HG02610 (cell line): ENCODE measurements at regions not wholly inside any gene's neighbourhood (a gene's known extent, or its start where the extent isn't known, plus 50 kb on each side); places are given as distances from the start of the nearest gene placed in this dataset.

ENCODE experiments used
- ATAC-seq: cut with Tn5 transposase; IDR thresholded peaks from one replicate; pipeline ENCODE4 v1.9.1; 2021; ENCODE audit warnings: mild to moderate bottlenecking, moderate library complexity; ENCODE audit not compliant: unreplicated experiment

DNA sequence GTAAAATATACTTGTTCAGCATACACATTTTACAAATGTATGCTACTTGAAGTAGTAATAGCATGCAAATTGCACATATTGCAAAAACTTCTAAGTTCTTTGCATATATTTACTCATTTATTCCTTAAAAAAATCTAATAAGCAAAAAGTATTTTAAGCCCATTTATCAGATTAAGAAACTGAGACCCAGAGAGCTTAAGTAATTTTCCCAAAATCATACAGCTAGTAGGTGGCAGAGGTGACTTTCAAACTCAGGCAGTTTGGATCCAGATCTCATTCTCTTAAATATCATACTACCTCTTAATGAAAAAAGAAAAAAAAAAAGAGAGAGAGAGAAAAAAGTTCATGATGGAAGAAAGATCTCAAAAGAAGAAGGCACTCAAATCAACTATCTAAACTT lies 157.9 kb downstream of the RPS12 start:
- ATAC-seq = no peak

DNA sequence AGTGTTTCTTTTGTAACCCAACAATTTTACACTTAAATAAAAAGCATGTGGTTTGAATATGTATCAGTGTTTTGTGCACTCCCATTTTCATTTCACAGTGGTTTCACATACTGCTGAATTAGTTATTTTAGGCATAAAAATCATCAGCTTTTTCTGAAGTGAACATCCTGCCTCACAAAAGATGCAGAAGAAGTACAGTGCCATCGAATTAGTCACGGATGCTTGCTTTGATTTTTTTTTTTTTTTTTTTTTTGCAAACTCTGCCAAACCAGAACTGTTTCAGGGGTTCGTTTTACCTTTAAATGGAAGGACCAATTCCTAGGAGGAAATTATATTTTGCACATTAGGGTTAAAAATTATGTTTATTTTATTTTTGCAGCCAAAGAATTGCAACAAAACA lies 158.6 kb downstream of the RPS12 start:
- no peak for ATAC-seq

DNA sequence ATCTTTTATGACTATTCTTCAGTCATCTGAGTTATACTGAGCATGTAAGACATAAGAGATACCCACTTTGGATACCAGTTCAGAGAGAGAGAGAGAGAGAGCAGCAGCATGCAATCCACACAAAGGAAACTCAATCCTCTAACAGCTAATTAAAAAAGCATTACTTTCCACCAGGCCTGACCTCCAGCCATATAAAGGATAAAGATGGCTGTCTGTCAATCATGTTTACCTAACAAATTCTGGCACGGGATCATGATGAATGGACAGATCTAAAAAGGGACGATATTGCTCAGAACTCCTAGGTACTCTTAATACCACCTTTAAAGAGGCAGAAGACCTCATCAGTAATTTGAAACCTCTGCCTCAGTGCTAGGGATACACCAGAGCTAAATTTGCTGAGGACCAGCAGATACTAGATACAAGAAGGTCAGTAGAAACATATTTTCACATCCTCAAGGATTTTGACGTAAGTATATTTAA lies 159.2 kb downstream of the RPS12 start:
- ATAC-seq = no peak

DNA sequence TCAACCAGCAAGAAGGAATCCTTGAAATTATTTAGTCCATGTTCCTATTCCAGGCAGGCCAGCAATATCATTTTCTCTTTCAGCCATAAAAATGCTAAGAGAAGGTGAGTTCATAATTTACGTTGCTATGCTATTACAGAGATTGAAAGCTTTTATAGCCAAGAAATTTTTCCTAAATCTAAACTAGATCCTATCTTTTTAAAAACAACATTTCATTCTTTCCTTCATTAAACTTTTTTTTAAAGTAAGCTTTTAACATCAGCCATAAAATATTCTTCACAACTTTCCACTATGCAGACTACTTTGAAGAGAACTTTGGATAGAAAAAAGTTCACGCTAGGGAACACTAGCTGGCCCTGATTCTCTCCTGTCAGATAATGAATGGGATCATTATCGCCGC lies 159.8 kb downstream of the RPS12 start:
- ATAC-seq = no peak

- no peak for ATAC-seq
These were observed 163.0 kb downstream of the RPS12 start for GRCh38 chr6:132977413-132977812.

GRCh38 chr6:132978685-132979084 lies 164.3 kb downstream of the RPS12 start:
- no peak for ATAC-seq

DNA sequence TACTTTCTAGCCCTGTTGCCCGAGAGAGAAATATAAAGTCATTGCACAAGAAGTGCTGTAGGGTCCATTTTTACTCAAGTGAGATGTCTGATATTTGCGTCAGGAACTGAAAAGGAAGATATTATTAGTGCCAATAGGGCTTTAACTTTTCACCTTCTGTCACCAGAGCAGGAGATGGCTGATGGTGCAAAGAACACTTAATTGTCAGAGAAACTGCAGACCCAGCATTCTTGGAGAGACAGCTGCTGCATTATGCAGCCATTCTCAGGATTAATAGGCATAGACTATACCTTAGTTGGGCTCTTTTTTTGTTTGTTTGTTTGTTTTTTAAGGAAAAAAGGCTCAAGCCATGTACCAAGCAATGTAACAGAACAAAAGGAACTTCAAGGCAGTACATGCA lies 179.4 kb downstream of the RPS12 start:
- ATAC-seq = no peak

GRCh38 chr6:132995009-132995408 lies 180.6 kb downstream of the RPS12 start:
- ATAC-seq = no peak

- no peak for ATAC-seq
These were observed 181.1 kb downstream of the RPS12 start for GRCh38 chr6:132995432-132995831.

- no peak for ATAC-seq
These were observed 184.0 kb downstream of the RPS12 start for GRCh38 chr6:132998418-132998817.

DNA sequence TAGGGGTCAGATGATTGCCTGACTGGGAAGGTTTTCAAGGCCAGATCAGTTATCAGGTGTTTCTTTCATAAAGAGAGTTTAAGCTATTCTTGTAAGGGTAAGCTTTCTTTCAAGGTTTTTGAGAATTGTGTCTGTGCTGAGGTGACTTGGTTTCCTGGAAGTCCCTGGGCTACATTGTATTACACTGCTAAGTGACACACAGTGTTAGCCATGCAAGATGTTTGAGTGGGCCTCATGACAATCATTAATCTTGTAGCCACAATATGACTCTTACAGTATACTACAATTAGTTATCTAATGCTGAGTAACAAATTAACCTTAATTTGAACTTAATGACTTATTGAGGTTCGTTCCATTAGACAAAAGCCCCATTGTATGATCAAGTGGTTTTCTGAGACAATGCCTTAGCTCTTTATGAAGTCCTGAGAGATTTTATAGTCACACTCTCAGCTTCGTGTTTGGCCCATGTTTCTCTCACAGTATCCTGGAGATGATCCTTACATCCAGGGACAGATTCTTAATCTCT lies 186.7 kb downstream of the RPS12 start:
- ATAC-seq = no peak

DNA sequence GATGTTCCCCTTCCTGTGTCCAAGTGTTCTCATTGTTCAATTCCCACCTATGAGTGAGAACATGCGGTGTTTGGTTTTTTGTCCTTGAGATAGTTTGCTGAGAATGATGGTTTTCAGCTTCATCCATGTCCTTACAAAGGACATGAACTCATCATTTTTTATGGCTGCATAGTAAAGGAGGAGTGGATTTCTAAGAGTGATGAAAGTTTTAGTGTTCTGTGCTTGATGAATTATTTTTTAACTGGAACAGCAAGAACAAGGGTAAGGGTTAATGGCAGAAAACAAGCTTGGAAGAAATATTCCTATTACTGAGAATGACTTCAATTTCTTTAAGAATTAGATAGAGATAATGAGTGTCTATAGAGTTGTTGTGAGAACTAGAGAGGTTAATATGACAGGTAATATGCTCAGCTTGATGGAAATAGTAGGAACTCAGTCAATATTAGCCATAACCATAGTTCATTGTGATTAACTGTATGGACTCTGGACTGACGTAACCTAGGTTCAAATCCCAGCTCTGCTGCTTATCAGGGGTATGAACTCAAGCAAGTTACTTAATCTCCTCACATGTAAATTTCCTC lies 190.0 kb downstream of the RPS12 start:
- no peak for ATAC-seq

- no peak for ATAC-seq
These were observed 198.4 kb downstream of the RPS12 start for GRCh38 chr6:133012774-133013173.

DNA sequence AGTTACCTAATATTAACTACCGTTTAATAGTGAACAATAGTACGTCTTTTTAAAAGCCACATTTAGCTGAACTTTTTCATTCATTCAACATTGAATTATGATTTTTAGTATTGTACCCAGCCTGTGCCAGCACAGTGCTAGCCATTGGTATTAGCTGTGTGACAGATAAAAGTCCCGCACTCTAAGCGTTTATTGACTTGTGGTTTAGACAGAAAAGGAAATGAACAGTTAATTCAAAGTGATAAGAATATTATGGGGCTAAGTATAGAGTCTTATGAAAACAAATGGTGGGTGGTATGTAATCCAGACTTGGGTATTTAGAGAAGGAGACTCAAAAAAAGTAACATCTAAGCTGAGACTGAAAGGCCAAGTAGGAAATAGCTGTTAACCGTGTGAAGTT lies 202.3 kb downstream of the RPS12 start:
- no peak for ATAC-seq

- ATAC-seq = no peak
These were observed 203.2 kb downstream of the RPS12 start for GRCh38 chr6:133017581-133017980.

GRCh38 chr6:133026705-133027104 lies 212.3 kb downstream of the RPS12 start:
- ATAC-seq = no peak

GRCh38 chr6:133033263-133033662 lies 207.9 kb upstream of the EYA4 start:
- no peak for ATAC-seq

GRCh38 chr6:133034509-133035206 lies 206.5 kb upstream of the EYA4 start:
- ATAC-seq = no peak

DNA sequence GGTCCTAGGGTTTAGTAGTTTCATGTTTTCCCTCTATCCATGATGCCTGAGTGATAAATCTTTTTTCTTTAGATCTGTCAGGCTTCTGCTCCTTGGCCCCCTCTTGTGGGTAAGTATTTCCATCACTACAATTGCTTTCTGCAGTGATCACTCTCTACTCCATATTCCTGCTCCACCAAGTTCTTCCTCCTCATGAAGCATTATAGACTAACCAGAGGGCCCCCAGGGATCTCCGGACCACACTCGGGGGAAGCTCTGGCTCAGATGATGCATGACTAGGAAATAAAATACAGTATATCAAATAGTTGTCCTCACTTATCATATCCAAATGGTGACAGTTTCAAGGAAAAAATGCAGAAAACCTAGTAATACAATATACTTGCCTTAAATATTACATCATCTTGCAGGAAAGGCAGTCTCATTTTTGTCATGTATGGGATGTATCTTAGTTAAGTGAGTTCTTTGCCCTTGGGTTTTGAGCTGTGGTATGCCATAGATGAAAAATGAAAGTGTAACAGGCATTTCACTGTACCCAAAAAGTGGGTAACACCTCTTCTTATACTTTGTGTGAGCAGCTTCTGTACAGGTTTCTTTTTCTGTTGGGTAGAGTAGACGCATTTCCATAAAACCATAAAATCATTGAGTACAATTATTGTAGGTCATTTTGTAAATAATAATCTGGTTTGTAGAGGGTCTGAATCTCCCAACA lies 200.9 kb upstream of the EYA4 start:
- no peak for ATAC-seq

GRCh38 chr6:133040803-133041419 lies 200.2 kb upstream of the EYA4 start:
- ATAC-seq = no peak

DNA sequence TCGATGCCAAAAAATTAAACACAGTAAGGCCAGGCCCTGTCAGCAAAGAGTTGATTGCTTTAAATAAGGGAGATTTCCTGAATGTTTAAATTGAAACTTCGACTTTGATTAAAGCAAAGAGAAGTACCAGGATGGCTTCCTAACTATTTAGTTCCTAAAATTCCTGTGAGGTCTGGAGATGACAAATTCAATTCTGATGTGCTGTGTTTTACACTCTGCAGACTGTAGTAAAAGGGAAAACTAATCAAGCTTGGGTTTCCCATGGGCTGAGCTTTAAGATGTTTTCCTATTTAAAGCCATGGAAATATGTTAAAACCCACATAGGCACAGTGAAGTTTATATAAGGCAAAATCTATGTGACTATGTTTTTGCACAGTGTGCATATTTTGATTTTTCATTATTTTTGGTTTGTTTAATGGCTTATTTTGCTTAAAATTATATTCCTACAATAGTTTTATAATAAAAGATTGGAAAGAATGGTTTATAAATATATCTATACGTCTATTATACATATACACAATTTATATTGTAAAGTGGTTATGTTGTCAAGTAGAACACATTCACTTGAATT lies 198.5 kb upstream of the EYA4 start:
- no peak for ATAC-seq
